ENCODE measurements at regions not wholly inside any gene's neighbourhood (a gene's known extent, or its start where the extent isn't known, plus 50 kb on each side); places are given as distances from the start of the nearest gene placed in this dataset.

DNA sequence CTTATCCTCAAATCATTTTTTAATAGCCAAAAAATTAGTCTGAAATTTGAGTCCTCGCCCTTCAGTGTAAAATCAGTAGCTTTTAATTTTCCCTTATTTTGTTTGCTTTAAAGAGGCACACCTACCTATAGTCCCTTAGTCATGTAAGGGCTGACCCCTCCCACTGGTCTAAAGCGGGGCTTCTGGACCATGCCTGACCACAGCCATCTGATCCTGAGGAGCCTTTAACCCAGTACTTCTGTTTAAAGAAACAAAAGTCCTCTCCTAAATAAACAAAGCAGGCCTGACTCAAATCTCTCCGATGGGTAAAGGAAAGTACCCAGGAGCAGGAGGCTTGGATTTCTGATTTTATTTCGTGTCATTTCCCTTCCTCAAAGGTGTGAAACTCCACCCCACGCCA lies 92.0 kb upstream of the CCL2 start:
- TF ChIP-seq, protein P1, sequence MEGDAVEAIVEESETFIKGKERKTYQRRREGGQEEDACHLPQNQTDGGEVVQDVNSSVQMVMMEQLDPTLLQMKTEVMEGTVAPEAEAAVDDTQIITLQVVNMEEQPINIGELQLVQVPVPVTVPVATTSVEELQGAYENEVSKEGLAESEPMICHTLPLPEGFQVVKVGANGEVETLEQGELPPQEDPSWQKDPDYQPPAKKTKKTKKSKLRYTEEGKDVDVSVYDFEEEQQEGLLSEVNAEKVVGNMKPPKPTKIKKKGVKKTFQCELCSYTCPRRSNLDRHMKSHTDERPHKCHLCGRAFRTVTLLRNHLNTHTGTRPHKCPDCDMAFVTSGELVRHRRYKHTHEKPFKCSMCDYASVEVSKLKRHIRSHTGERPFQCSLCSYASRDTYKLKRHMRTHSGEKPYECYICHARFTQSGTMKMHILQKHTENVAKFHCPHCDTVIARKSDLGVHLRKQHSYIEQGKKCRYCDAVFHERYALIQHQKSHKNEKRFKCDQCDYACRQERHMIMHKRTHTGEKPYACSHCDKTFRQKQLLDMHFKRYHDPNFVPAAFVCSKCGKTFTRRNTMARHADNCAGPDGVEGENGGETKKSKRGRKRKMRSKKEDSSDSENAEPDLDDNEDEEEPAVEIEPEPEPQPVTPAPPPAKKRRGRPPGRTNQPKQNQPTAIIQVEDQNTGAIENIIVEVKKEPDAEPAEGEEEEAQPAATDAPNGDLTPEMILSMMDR (IDR thresholded peaks at IDR 0.05; ENCODE audit: low read depth, low read length, missing control alignments), result no peak
- no peak for DNase-seq (ENCODE audit: low read depth)

DNA sequence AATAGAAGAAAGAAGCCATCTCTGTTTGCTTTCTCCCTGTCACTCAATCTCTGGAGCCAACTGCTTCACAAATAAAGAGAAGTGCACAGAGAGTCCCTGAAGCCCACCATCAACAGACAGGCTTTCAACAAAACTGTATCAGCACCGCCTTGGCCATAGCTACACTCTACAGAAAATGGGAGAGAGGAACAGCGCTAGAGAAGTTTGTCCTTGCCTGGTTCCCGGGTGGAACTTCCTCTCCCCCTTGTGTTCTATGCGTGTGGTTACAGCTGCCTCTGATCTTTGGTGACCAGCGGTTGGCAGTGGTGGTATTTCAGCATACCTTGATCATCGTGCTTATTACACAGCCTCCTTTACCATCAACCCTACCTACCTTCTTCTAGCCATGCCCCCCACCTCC lies 91.4 kb upstream of the CCL2 start:
- TF ChIP-seq, protein P1 (IDR thresholded peaks at IDR 0.05; ENCODE audit: low read depth, low read length, missing control alignments), result peak; percentile 41

More for the DNA sequence above, 92.0 kb upstream of the CCL2 start:
- H3K4me3 ChIP-seq (ENCODE audit: low read depth, low read length), result no peak overlapping the region

DNA sequence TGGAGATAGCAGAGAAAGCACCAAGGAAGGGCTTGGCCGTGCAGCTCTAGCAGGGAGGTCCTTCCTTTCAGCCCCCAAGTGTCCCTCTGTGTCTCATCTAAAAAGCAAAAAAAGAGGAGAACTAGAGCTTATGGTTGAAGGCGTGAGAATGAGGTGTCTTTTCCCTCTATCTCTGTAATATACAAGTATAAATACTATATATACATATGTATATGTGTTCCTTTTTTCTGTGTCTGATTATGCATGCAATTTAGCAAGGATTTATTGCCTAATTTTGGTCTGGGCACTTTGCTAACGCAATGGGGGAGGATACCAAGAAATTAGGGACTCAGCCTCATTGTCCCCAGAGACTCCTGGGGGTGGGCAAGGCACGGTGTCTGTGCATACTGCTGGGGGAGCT lies 90.2 kb upstream of the CCL2 start:
- TF ChIP-seq, protein P1 (IDR thresholded peaks at IDR 0.05; ENCODE audit: low read depth, low read length, missing control alignments), result no peak
- H3K4me3 ChIP-seq (ENCODE audit: low read depth, low read length), result no peak overlapping the region
- DNase-seq (ENCODE audit: low read depth), result no peak

More for the DNA sequence above, 91.4 kb upstream of the CCL2 start:
- DNase-seq (ENCODE audit: low read depth), result no peak
- H3K4me3 ChIP-seq (ENCODE audit: low read depth, low read length), result no peak overlapping the region

DNA sequence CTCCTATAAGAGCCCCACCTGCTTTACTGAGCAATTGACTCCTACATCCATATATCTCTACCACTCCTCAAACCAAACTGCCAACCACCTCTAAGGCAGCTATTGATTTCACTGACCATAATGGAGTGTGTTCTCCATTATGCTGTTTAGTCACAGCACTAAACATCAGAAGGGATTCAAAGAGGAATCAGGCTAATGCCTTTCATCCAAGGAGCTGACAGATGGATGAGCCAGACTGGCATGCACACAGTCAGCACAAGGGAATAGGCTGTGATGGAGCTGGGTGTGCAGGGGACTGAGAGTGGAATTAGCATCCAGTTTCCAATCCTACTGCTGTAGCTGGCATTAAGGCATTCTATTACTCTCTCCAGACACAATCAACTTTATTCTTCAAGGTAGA lies 88.7 kb upstream of the CCL2 start:
- DNase-seq (ENCODE audit: low read depth), result no peak

DNA sequence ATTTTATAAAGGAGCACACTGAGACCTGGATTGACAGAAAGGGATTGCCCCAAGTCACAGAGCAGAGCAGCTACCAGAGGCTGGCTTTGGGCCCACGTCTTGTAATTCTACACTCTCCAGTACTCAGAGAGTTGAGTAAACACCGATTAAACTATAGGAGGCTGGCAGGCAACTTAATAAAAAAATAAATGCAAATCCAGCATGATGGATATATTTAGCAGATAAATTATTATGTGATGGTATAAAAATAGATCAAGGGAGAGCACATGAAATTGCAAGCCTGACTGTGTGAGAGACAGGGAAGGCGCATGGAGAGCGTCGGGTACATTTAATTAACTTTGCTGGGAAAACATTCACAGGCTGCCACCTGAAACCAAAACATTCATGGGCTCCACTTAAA lies 87.7 kb upstream of the CCL2 start:
- DNase-seq (ENCODE audit: low read depth), result no peak
- TF ChIP-seq, protein P1 (IDR thresholded peaks at IDR 0.05; ENCODE audit: low read depth, low read length, missing control alignments), result no peak
- no peak overlapping the region for H3K4me3 ChIP-seq (ENCODE audit: low read depth, low read length)

More for the DNA sequence above, 88.7 kb upstream of the CCL2 start:
- no peak overlapping the region for H3K4me3 ChIP-seq (ENCODE audit: low read depth, low read length)
- TF ChIP-seq, protein P1 (IDR thresholded peaks at IDR 0.05; ENCODE audit: low read depth, low read length, missing control alignments), result no peak

DNA sequence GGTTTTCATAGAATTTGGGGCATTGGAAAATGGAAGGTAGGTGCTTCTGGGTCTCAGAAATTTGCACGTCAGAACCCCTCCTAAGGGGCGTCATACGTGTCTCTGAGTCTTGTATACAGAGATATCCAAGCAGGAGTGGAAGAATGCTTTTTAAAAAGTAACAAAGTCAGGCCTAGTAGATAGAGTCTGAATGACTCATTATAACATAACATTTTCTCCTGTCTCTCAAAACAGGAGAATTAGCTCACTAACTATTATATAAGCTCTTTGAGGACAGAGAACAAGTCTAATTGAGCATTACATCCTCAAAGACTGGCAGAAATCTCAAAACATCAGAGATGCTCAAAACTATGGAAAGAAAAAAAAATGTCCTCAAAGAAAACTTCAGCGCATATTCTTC lies 86.1 kb upstream of the CCL2 start:
- TF ChIP-seq, protein P1 (IDR thresholded peaks at IDR 0.05; ENCODE audit: low read depth, low read length, missing control alignments), result no peak

DNA sequence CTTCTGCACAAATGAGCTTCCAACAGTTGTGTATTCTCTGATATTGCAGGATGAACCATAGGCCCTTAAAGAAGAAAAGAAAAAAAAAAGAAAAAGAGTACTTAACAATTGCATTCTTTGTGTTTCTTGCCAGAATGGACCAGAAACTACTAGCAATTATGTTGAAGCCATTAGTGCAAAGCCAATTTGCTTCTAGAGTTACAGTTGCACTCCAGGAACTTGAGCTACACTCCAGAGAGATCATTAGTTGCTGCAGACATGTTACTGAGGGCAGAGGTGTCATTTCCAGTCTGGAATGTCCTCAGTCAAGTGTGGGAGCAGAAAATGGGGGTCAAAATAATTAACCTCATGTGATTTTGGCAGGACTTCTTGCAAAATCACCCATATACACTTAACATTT lies 85.6 kb upstream of the CCL2 start:
- no peak for DNase-seq (ENCODE audit: low read depth)
- H3K4me3 ChIP-seq (ENCODE audit: low read depth, low read length), result no peak overlapping the region
- TF ChIP-seq, protein P1 (IDR thresholded peaks at IDR 0.05; ENCODE audit: low read depth, low read length, missing control alignments), result no peak

More for the DNA sequence above, 86.1 kb upstream of the CCL2 start:
- no peak for DNase-seq (ENCODE audit: low read depth)
- no peak overlapping the region for H3K4me3 ChIP-seq (ENCODE audit: low read depth, low read length)

Measured in GM12864 (cell line).